K562 (cell line): ENCODE measurements at regions not wholly inside any gene's neighbourhood (a gene's known extent, or its start where the extent isn't known, plus 50 kb on each side); places are given as distances from the start of the nearest gene placed in this dataset.

Experiments used
- ATAC-seq: fragments of 200-7000 bp; cut with Tn5 transposase; 3 replicates; pipeline ENCODE4 v1.9.1; 2020; ENCODE audit warnings: moderate library complexity
- BruUV-seq: library from RNA; stranded (reverse); fragments of 400-500 nt; replicated peaks from 2 replicates; lab custom pipeline; 2021; lab: Mats Ljungman, UMichigan
- CTCF ChIA-PET: fragments of 300-600 bp; formaldehyde crosslinking; extraction: SDS; loops from one replicate; lab custom pipeline; 2021; ENCODE audit warnings: low intra/inter-chr PET ratio; lab: Yijun Ruan, JAX
- POLR2A ChIA-PET: fragments of 300-600, 350-650 bp; sonication (Branson Sonifier 250); formaldehyde crosslinking; extraction: SDS; loops from one replicate; lab custom pipeline; 2021; ENCODE audit warnings: antibody characterized with exemption, inconsistent platforms; lab: Yijun Ruan, JAX
- DNase-seq, 4 experiments: peaks; one replicate each; pipeline versions ENCODE4 v3.0.0 to v3.0.0-alpha.2; 2011 to 2018; ENCODE audit warnings: low spot score in 3 of 4, mixed read lengths in 3 of 4; ENCODE audit errors: extremely low read depth in 1 of 4
- FAIRE-seq: peaks from 2 replicates; lab custom pipeline; 2011; peaks lifted over from hg19 to GRCh38; lab: Jason Lieb, UNC
- H2AFZ ChIP-seq: 2 replicates; pipeline ENCODE4 v1.6.0; 2011; ENCODE audit warnings: low read depth, low read length, control low read depth, inconsistent platforms
- H3K27ac ChIP-seq: fragments of 200-600 bp; 3 replicates; pipeline ENCODE4 v1.8.0; 2011; ENCODE audit warnings: low read depth, mild to moderate bottlenecking, control low read depth, inconsistent platforms, low read length, moderate library complexity, mixed read lengths; ENCODE audit errors: extremely low read depth
- H3K27me3 ChIP-seq, 2 experiments: fragments of 300-600 bp in 1 of 2; 2 replicates in 1 of 2; 3 replicates in 1 of 2; pipeline versions ENCODE4 v1.6.0 to v1.8.0; 2011; ENCODE audit warnings: inconsistent platforms in 2 of 2, low read length in 2 of 2, mild to moderate bottlenecking in 1 of 2, mixed read lengths in 1 of 2, moderate library complexity in 1 of 2; ENCODE audit not compliant: control insufficient read depth in 2 of 2, insufficient read depth in 2 of 2
- H3K36me3 ChIP-seq: fragments of 300-600 bp; 3 replicates; pipeline ENCODE4 v1.8.0; 2011; ENCODE audit warnings: mild to moderate bottlenecking, low read length, inconsistent platforms; ENCODE audit not compliant: control insufficient read depth, insufficient read depth
- H3K4me1 ChIP-seq, 2 experiments: fragments of 200-600 bp in 1 of 2; replicated peaks in 1 of 2; 2 replicates in 1 of 2; 3 replicates in 1 of 2; pipeline versions ENCODE4 v1.5.1 to v1.8.0; 2011; ENCODE audit warnings: inconsistent platforms in 2 of 2, low read length in 2 of 2, mild to moderate bottlenecking in 1 of 2, mixed read lengths in 1 of 2, moderate library complexity in 1 of 2; ENCODE audit not compliant: control insufficient read depth in 2 of 2, insufficient read depth in 2 of 2
- H3K4me2 ChIP-seq: 2 replicates; pipeline ENCODE4 v1.6.1; 2011; ENCODE audit warnings: low read length, control low read depth, inconsistent platforms, mixed read lengths; ENCODE audit not compliant: insufficient read depth
- H3K4me3 ChIP-seq: fragments of 200-600 bp; sonication (generic), shearing (Covaris generic); 2 replicates; pipeline ENCODE4 v1.5.1; 2016; ENCODE audit warnings: control low read depth, inconsistent platforms
- H3K79me2 ChIP-seq: fragments of 200-600 bp; 3 replicates; pipeline ENCODE4 v1.8.0; 2011; ENCODE audit warnings: low read length, inconsistent platforms; ENCODE audit not compliant: control insufficient read depth, insufficient read depth
- H3K9ac ChIP-seq, 2 experiments: 2 replicates each; pipeline versions ENCODE4 v1.6.0 to v1.6.1; 2011; ENCODE audit warnings: low read depth in 2 of 2, low read length in 2 of 2, control low read depth in 1 of 2, inconsistent platforms in 1 of 2, mild to moderate bottlenecking in 1 of 2, mixed read lengths in 1 of 2; ENCODE audit not compliant: insufficient read depth in 1 of 2
- H3K9me1 ChIP-seq: one replicate; pipeline ENCODE4 v1.6.0; 2011; ENCODE audit warnings: inconsistent platforms, mild to moderate bottlenecking, low read length, moderate library complexity; ENCODE audit not compliant: control insufficient read depth, insufficient read depth
- H3K9me3 ChIP-seq: replicated peaks from 2 replicates; pipeline ENCODE4 v1.5.1; 2011; ENCODE audit warnings: low read depth, low read length, inconsistent platforms; ENCODE audit not compliant: control insufficient read depth, insufficient read depth
- H4K20me1 ChIP-seq: replicated peaks from 2 replicates; pipeline ENCODE4 v1.6.1; 2011; ENCODE audit warnings: low read length, inconsistent platforms, mixed read lengths; ENCODE audit not compliant: control insufficient read depth, insufficient read depth
- CAMTA2 ChIP-seq: fragments of 250-450 bp; sonication (Bioruptor Pico); conservative IDR thresholded peaks from 2 replicates; pipeline ENCODE4 v1.5.1; 2022
- CHD2 ChIP-seq: IDR thresholded peaks from 2 replicates; pipeline ENCODE4 v1.6.1; 2011; ENCODE audit warnings: low read depth, low read length
- HNRNPLL ChIP-seq: fragments of 200-400 bp; formaldehyde crosslinking; IDR thresholded peaks from 2 replicates; pipeline ENCODE4 v1.6.1; 2017; ENCODE audit warnings: low read length, low read depth, mild to moderate bottlenecking; ENCODE audit not compliant: poor library complexity, severe bottlenecking
- KLF6 ChIP-seq: fragments of 250-450 bp; sonication (Bioruptor Pico); IDR thresholded peaks from 2 replicates; pipeline ENCODE4 v1.4.0; 2020; ENCODE audit warnings: mild to moderate bottlenecking, moderate library complexity, borderline replicate concordance
- NR4A1 ChIP-seq, 2 experiments: fragments of 250-450 bp in 1 of 2; fragments of 450-650 bp in 1 of 2; sonication (Bioruptor Pico) in 1 of 2; IDR thresholded peaks; 2 replicates each; pipeline versions ENCODE4 v1.4.0 to v1.6.1; 2016 to 2020; ENCODE audit warnings: mild to moderate bottlenecking in 2 of 2, missing compliant biosample characterization in 1 of 2, missing genetic modification characterization in 1 of 2, moderate library complexity in 1 of 2
- PURB ChIP-seq: sonication (generic); formaldehyde crosslinking; IDR thresholded peaks from 2 replicates; pipeline ENCODE4 v1.9.0; 2021; ENCODE audit warnings: low read depth, mild to moderate bottlenecking, missing genetic modification reagents
- ZNF408 ChIP-seq: fragments of 250-450 bp; sonication (Bioruptor Pico); IDR thresholded peaks from 2 replicates; pipeline ENCODE4 v1.4.0; 2020; ENCODE audit warnings: low read depth, mild to moderate bottlenecking, moderate library complexity
- ZNF668 ChIP-seq: fragments of 250-450 bp; sonication (Bioruptor Pico); IDR thresholded peaks from 2 replicates; pipeline ENCODE4 v1.8.0; 2022; ENCODE audit warnings: mild to moderate bottlenecking, inconsistent platforms
- WGBS: fragments of 100-300 bp; shearing (Covaris generic); methylation state at CpG from one replicate; pipeline ENCODE4 v1.1.6; 2016; ENCODE audit warnings: low coverage, mixed read lengths; ENCODE audit not compliant: insufficient coverage; ENCODE audit errors: missing lambda C conversion rate; 5-methylcytosine and 5-hydroxymethylcytosine counted together
- in situ Hi-C: fragments of 300-500 bp; cut with MboI; formaldehyde crosslinking; loops from 4 replicates; pipeline ENCODE4 v1.15.0; 2018; ENCODE audit warnings: inconsistent platforms, mixed read lengths
- intact Hi-C: fragments of 100-400 bp; cut with micrococcal nuclease; formaldehyde crosslinking; loops from 2 replicates; pipeline ENCODE4 v1.14.2; 2022
- TF ChIP-seq, protein P1 (sequence below), 3 experiments: fragments of 200-800 bp in 1 of 3; fragments of 250-450 bp in 1 of 3; fragments of 450-650 bp in 1 of 3; sonication (Bioruptor Pico) in 1 of 3; sonication (Bioruptor generic) in 1 of 3; formaldehyde crosslinking in 1 of 3; IDR thresholded peaks; 2 replicates each; pipeline versions ENCODE4 v1.6.1 to v1.8.0; 2016 to 2022; ENCODE audit warnings: mild to moderate bottlenecking in 2 of 3, missing genetic modification characterization in 2 of 3, missing compliant biosample characterization in 1 of 3, moderate library complexity in 1 of 3
- TF ChIP-seq, protein P2 (sequence below): fragments of 450-650 bp; formaldehyde crosslinking; conservative IDR thresholded peaks from 2 replicates; pipeline ENCODE4 v1.4.0; 2022; ENCODE audit warnings: mild to moderate bottlenecking, missing genetic modification characterization
- TF ChIP-seq, protein P3 (sequence below): sonication (generic); formaldehyde crosslinking; IDR thresholded peaks from 2 replicates; pipeline ENCODE4 v1.9.0; 2022; ENCODE audit warnings: mild to moderate bottlenecking, missing genetic modification reagents
- TF ChIP-seq, protein P4 (sequence below): fragments of 250-450 bp; sonication (Bioruptor Pico); IDR thresholded peaks from 2 replicates; pipeline ENCODE4 v1.5.1; 2021; ENCODE audit warnings: mild to moderate bottlenecking

DNA sequence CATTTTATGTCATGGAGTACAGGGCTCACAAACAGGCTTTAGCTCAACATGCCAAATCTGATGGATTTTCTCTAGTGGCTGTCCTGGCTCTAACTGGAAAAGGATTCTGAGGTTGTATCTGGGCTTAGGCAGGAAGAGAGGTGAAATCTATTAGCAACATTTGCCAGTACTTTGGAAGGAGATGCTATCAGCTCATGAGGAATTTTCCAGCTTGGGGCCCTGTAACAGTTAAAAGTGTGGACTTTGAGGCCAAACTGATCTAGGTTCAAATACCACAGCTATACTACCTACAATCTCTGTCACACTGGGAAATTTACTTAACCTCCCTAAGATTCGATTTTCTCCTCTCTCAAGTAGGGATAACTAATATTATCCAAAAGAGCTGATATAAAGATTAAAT is 119.0 kb upstream of the HCCS start:
- H3K9me3 ChIP-seq: no peaks in the 10 kb centered on the region
- no TSS peak for BruUV-seq
- no peaks in the 10 kb centered on the region for H3K27me3 ChIP-seq
- intact Hi-C loops (no loop called here), in situ Hi-C loops (no loop called here)
- H3K4me2 ChIP-seq: no peak overlapping the region
- 10% methylated on average over 1 of the region's 1 CpG for WGBS
- no peak overlapping the region for H2AFZ ChIP-seq
- ChIA-PET POLR2A (no interaction called here), CTCF (no interaction called here)
- no peaks in the 10 kb centered on the region for H3K4me1 ChIP-seq
- FAIRE-seq (no peak), ATAC-seq (no peak), DNase-seq (no peak)
- H3K27ac ChIP-seq: no peak overlapping the region
- TF ChIP-seq, protein P1, sequence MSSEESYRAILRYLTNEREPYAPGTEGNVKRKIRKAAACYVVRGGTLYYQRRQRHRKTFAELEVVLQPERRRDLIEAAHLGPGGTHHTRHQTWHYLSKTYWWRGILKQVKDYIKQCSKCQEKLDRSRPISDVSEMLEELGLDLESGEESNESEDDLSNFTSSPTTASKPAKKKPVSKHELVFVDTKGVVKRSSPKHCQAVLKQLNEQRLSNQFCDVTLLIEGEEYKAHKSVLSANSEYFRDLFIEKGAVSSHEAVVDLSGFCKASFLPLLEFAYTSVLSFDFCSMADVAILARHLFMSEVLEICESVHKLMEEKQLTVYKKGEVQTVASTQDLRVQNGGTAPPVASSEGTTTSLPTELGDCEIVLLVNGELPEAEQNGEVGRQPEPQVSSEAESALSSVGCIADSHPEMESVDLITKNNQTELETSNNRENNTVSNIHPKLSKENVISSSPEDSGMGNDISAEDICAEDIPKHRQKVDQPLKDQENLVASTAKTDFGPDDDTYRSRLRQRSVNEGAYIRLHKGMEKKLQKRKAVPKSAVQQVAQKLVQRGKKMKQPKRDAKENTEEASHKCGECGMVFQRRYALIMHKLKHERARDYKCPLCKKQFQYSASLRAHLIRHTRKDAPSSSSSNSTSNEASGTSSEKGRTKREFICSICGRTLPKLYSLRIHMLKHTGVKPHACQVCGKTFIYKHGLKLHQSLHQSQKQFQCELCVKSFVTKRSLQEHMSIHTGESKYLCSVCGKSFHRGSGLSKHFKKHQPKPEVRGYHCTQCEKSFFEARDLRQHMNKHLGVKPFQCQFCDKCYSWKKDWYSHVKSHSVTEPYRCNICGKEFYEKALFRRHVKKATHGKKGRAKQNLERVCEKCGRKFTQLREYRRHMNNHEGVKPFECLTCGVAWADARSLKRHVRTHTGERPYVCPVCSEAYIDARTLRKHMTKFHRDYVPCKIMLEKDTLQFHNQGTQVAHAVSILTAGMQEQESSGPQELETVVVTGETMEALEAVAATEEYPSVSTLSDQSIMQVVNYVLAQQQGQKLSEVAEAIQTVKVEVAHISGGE (CRISPR knock-in tag; IDR thresholded peaks at IDR 0.05): no peak
- TF ChIP-seq ZNF408 (no peak), CHD2 (no peak), ZNF668 (no peak), HNRNPLL (no peak), KLF6 (CRISPR knock-in tag) (no peak), NR4A1 (CRISPR knock-in tag; IDR thresholded peaks at IDR 0.05) (no peak), NR4A1 (tag; IDR thresholded peaks at IDR 0.05) (no peak), CAMTA2 (CRISPR knock-in tag) (no peak), PURB (no peak)
- TF ChIP-seq, protein P2, sequence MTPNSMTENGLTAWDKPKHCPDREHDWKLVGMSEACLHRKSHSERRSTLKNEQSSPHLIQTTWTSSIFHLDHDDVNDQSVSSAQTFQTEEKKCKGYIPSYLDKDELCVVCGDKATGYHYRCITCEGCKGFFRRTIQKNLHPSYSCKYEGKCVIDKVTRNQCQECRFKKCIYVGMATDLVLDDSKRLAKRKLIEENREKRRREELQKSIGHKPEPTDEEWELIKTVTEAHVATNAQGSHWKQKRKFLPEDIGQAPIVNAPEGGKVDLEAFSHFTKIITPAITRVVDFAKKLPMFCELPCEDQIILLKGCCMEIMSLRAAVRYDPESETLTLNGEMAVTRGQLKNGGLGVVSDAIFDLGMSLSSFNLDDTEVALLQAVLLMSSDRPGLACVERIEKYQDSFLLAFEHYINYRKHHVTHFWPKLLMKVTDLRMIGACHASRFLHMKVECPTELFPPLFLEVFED (CRISPR knock-in tag): no peak
- TF ChIP-seq, protein P3, sequence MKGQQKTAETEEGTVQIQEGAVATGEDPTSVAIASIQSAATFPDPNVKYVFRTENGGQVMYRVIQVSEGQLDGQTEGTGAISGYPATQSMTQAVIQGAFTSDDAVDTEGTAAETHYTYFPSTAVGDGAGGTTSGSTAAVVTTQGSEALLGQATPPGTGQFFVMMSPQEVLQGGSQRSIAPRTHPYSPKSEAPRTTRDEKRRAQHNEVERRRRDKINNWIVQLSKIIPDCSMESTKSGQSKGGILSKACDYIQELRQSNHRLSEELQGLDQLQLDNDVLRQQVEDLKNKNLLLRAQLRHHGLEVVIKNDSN: no peak
- TF ChIP-seq, protein P4, sequence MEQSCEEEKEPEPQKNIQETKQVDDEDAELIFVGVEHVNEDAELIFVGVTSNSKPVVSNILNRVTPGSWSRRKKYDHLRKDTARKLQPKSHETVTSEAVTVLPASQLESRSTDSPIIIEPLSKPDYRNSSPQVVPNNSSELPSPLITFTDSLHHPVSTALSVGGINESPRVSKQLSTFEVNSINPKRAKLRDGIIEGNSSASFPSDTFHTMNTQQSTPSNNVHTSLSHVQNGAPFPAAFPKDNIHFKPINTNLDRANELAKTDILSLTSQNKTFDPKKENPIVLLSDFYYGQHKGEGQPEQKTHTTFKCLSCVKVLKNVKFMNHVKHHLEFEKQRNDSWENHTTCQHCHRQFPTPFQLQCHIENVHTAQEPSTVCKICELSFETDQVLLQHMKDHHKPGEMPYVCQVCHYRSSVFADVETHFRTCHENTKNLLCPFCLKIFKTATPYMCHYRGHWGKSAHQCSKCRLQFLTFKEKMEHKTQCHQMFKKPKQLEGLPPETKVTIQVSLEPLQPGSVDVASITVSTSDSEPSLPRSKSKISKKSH (CRISPR knock-in tag): no peak
- no peak overlapping the region for H3K4me3 ChIP-seq
- no peaks in the 10 kb centered on the region for H3K36me3 ChIP-seq
- no peak overlapping the region for H3K9ac ChIP-seq
- H4K20me1 ChIP-seq: no peaks in the 10 kb centered on the region
- H3K79me2 ChIP-seq: no peaks in the 10 kb centered on the region
- no peaks in the 10 kb centered on the region for H3K9me1 ChIP-seq
